Mesendoderm (in vitro differentiated cells): ENCODE measurements at regions not wholly inside any gene's neighbourhood (a gene's known extent, or its start where the extent isn't known, plus 50 kb on each side); places are given as distances from the start of the nearest gene placed in this dataset.
A peak's percentile ranks its signal among the peaks of the same experiment; 100 is the strongest.

ENCODE experiments used
- DNase-seq: peaks from one replicate; pipeline ENCODE4 v3.0.0; 2013
- H2AK5ac ChIP-seq: 2 replicates; pipeline ENCODE4 v1.6.1; 2013; ENCODE audit warnings: low read length, inconsistent platforms
- H2BK120ac ChIP-seq: 2 replicates; pipeline ENCODE4 v1.6.1; 2013; ENCODE audit warnings: low read depth, mild to moderate bottlenecking, low read length, moderate library complexity, mixed read lengths
- H2BK15ac ChIP-seq: replicated peaks from 2 replicates; pipeline ENCODE4 v1.6.1; 2013; ENCODE audit warnings: low read depth, mild to moderate bottlenecking, moderate library complexity
- H2BK5ac ChIP-seq: 2 replicates; pipeline ENCODE4 v1.6.1; 2013; ENCODE audit warnings: low read length, inconsistent platforms
- H3K18ac ChIP-seq: 2 replicates; pipeline ENCODE4 v1.6.1; 2013; ENCODE audit warnings: mild to moderate bottlenecking, low read length, mixed read lengths
- H3K23ac ChIP-seq: one replicate; pipeline ENCODE4 v1.6.1; 2013; ENCODE audit warnings: low read length
- H3K27ac ChIP-seq: 2 replicates; pipeline ENCODE4 v1.5.1; 2013; ENCODE audit warnings: low read depth, mild to moderate bottlenecking, inconsistent platforms, low read length, moderate library complexity
- H3K27me3 ChIP-seq: 2 replicates; pipeline ENCODE4 v1.6.1; 2013; ENCODE audit warnings: low read length, control low read depth, mild to moderate bottlenecking, inconsistent platforms; ENCODE audit not compliant: insufficient read depth, poor library complexity
- H3K36me3 ChIP-seq: 2 replicates; pipeline ENCODE4 v1.6.1; 2013; ENCODE audit warnings: low read length, inconsistent platforms; ENCODE audit not compliant: control insufficient read depth, insufficient read depth
- H3K4ac ChIP-seq: one replicate; pipeline ENCODE4 v1.6.1; 2013; ENCODE audit warnings: low read depth, mild to moderate bottlenecking, low read length, moderate library complexity
- H3K4me1 ChIP-seq: 2 replicates; pipeline ENCODE4 v1.6.1; 2013; ENCODE audit warnings: low read depth, low read length, inconsistent platforms; ENCODE audit not compliant: control insufficient read depth
- H3K4me2 ChIP-seq: 2 replicates; pipeline ENCODE4 v1.6.1; 2013; ENCODE audit warnings: low read length
- H3K4me3 ChIP-seq: 2 replicates; pipeline ENCODE4 v1.5.1; 2013; ENCODE audit warnings: mild to moderate bottlenecking, low read length
- H3K56ac ChIP-seq: one replicate; pipeline ENCODE4 v1.6.1; 2013; ENCODE audit warnings: low read length
- H3K79me1 ChIP-seq: 2 replicates; pipeline ENCODE4 v1.6.1; 2013; ENCODE audit warnings: low read length, inconsistent platforms
- H3K79me2 ChIP-seq: 2 replicates; pipeline ENCODE4 v1.6.1; 2013; ENCODE audit warnings: mild to moderate bottlenecking, low read length; ENCODE audit not compliant: control insufficient read depth, insufficient read depth
- H3K9ac ChIP-seq: 2 replicates; pipeline ENCODE4 v1.6.1; 2013; ENCODE audit warnings: low read length, inconsistent platforms
- H4K5ac ChIP-seq: one replicate; pipeline ENCODE4 v1.6.1; 2013; ENCODE audit warnings: low read length
- H4K8ac ChIP-seq: one replicate; pipeline ENCODE4 v1.6.1; 2013; ENCODE audit warnings: low read depth, mild to moderate bottlenecking, control low read depth, low read length, moderate library complexity
- WGBS: extraction: QIAGEN DNeasy Blood & Tissue Kit; methylation state at CpG from one replicate; pipeline ENCODE4 v1.1.7; 2013; ENCODE audit warnings: low lambda C conversion rate, missing lambda C conversion rate; ENCODE audit not compliant: insufficient coverage; ENCODE audit errors: extremely low coverage; 5-methylcytosine and 5-hydroxymethylcytosine counted together

- Histone ChIP-seq H2BK15ac (no peak overlapping the region), H3K79me1 (no peaks in the 10 kb centered on the region), H3K18ac (no peak overlapping the region), H2BK5ac (no peak overlapping the region), H4K5ac (no peak overlapping the region), H3K4me1 (no peaks in the 10 kb centered on the region), H3K79me2 (no peaks in the 10 kb centered on the region), H2BK120ac (no peak overlapping the region), H3K36me3 (no peaks in the 10 kb centered on the region), H3K27me3 (no peaks in the 10 kb centered on the region), H3K23ac (no peak overlapping the region), H3K4me3 (no peak overlapping the region), H2AK5ac (no peak overlapping the region), H3K27ac (no peak overlapping the region), H4K8ac (no peak overlapping the region), H3K4ac (no peak overlapping the region), H3K4me2 (no peak overlapping the region), H3K56ac (no peak overlapping the region), H3K9ac (no peak overlapping the region)
- WGBS = no CpG with 5 or more reads among the region's 9 CpGs
- DNase-seq = no peak
Measured at GRCh38 chr17:36679815-36680467, 78.6 kb downstream of the MRM1 start.

DNA sequence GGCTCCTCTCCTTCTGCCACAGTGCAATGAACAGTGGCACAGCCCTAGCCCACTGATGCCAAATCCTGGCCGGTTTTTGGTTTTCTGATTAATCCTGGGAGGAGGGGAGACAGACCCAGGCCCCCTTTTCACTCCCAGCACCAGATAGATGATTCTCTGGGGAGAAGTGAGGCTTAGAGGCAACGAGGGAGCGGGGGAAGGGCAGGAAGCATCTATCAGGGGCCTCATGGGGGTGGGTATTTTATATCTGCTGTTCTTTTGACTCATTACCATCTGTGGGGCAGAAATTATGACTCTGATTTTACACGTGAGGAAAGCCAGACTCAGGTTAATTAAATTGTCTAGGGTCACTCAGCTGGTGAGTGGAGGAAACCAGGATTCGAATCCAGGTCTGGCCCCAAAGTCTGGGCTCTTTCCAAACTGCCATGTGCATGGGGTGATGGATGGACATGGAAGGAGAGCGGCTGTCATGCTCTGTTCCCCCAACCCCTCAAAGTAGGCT, 79.4 kb downstream of the MRM1 start:
- Histone ChIP-seq H3K23ac (no peak overlapping the region), H3K4me2 (no peak overlapping the region), H2AK5ac (no peak overlapping the region), H3K18ac (no peak overlapping the region), H3K4me1 (peaks cover under 1% of the 10 kb centered on the region), H2BK5ac (no peak overlapping the region), H4K8ac (no peak overlapping the region), H4K5ac (no peak overlapping the region), H3K4me3 (no peak overlapping the region), H3K4ac (no peak overlapping the region), H2BK120ac (no peak overlapping the region), H3K36me3 (no peaks in the 10 kb centered on the region), H3K56ac (no peak overlapping the region), H3K79me1 (no peaks in the 10 kb centered on the region), H3K79me2 (no peaks in the 10 kb centered on the region), H3K27me3 (no peaks in the 10 kb centered on the region), H3K27ac (no peak overlapping the region), H2BK15ac (no peak overlapping the region), H3K9ac (no peak overlapping the region)
- WGBS = no CpG with 5 or more reads among the region's 6 CpGs
- no peak for DNase-seq

DNA sequence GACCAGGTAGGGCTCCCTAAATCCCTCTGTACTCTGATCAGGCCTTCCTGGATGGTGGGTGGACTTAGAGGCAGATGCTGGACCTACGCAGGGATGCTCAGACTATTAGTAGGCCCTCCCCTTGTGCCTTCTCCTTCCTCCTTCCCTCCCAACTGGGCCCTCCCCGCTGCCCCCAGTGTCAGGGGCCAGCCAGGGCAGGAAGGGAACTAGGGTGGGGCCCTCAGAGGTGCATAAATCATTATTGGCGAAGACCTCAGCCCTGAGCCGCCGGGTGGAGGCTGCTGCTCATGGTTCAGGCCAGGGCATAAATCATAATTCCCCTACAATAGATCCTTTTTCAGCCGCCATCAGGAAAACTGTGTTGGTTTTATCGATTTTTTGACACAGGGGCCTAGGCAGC, 81.4 kb downstream of the MRM1 start:
- H3K9ac ChIP-seq = no peak overlapping the region
- no peaks in the 10 kb centered on the region for H3K27me3 ChIP-seq
- DNase-seq = no peak
- no peak overlapping the region for H2AK5ac ChIP-seq
- H3K4ac ChIP-seq = no peak overlapping the region
- no peaks in the 10 kb centered on the region for H3K79me2 ChIP-seq
- no peak overlapping the region for H3K4me3 ChIP-seq
- no peaks in the 10 kb centered on the region for H3K36me3 ChIP-seq
- no peak overlapping the region for H4K8ac ChIP-seq
- no peak overlapping the region for H2BK15ac ChIP-seq
- no peak overlapping the region for H2BK120ac ChIP-seq
- no peak overlapping the region for H3K18ac ChIP-seq
- no CpG with 5 or more reads among the region's 7 CpGs for WGBS
- H3K79me1 ChIP-seq = no peaks in the 10 kb centered on the region
- H3K27ac ChIP-seq = no peak overlapping the region
- H3K56ac ChIP-seq = no peak overlapping the region
- H2BK5ac ChIP-seq = no peak overlapping the region
- no peak overlapping the region for H3K4me2 ChIP-seq
- H4K5ac ChIP-seq = no peak overlapping the region
- H3K23ac ChIP-seq = no peak overlapping the region
- peaks cover 5% of the 10 kb centered on the region for H3K4me1 ChIP-seq

GRCh38 chr17:36683387-36683786, 82.0 kb downstream of the MRM1 start:
- WGBS = no CpG with 5 or more reads among the region's 5 CpGs
- no peaks in the 10 kb centered on the region for H3K79me1 ChIP-seq
- no peak overlapping the region for H3K9ac ChIP-seq
- no peaks in the 10 kb centered on the region for H3K27me3 ChIP-seq
- H3K4me3 ChIP-seq = no peak overlapping the region
- no peak overlapping the region for H3K27ac ChIP-seq
- no peak overlapping the region for H4K5ac ChIP-seq
- peaks cover 5% of the 10 kb centered on the region for H3K4me1 ChIP-seq
- H2BK15ac ChIP-seq = no peak overlapping the region
- H3K23ac ChIP-seq = no peak overlapping the region
- H3K4ac ChIP-seq = no peak overlapping the region
- peak; percentile 23 for DNase-seq
- no peak overlapping the region for H2BK5ac ChIP-seq
- no peak overlapping the region for H3K56ac ChIP-seq
- no peak overlapping the region for H2AK5ac ChIP-seq
- no peak overlapping the region for H3K18ac ChIP-seq
- H2BK120ac ChIP-seq = no peak overlapping the region
- no peaks in the 10 kb centered on the region for H3K36me3 ChIP-seq
- no peaks in the 10 kb centered on the region for H3K79me2 ChIP-seq
- no peak overlapping the region for H4K8ac ChIP-seq
- no peak overlapping the region for H3K4me2 ChIP-seq

DNA sequence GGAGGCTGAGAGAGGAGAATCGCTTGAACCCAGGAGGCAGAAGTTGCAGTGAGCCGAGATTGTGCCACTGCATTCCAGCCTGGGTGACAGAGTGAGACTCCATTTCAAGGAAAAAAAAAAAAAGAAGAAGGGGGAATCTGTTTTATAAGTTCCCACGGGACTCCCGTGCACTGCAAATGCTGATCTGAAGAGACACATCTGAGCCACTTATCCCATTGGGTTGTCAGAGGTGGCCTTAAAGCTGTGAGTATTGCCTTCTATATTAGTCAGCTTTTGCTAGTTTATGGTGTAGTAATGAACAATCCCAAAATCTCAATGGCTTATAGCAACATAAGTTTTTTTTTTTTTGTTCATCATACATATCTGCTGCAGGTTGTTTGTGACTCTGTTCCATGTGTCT, 82.8 kb downstream of the MRM1 start:
- Histone ChIP-seq H2BK5ac (no peak overlapping the region), H4K8ac (no peak overlapping the region)

GRCh38 chr17:36686123-36686669, 84.8 kb downstream of the MRM1 start:
- H3K4ac ChIP-seq = no peak overlapping the region
- no peak overlapping the region for H3K9ac ChIP-seq
- no peak overlapping the region for H3K4me3 ChIP-seq
- DNase-seq = peak; percentile 13
- no peak overlapping the region for H4K5ac ChIP-seq
- H3K27ac ChIP-seq = no peak overlapping the region
- H3K4me2 ChIP-seq = no peak overlapping the region
- H3K18ac ChIP-seq = no peak overlapping the region
- H3K23ac ChIP-seq = no peak overlapping the region
- no peak overlapping the region for H3K56ac ChIP-seq
- H3K36me3 ChIP-seq = no peaks in the 10 kb centered on the region
- H2BK120ac ChIP-seq = no peak overlapping the region
- H3K27me3 ChIP-seq = no peaks in the 10 kb centered on the region
- no peaks in the 10 kb centered on the region for H3K79me2 ChIP-seq
- no peaks in the 10 kb centered on the region for H3K79me1 ChIP-seq
- H2AK5ac ChIP-seq = no peak overlapping the region
- peaks cover 5% of the 10 kb centered on the region for H3K4me1 ChIP-seq
- H4K8ac ChIP-seq = no peak overlapping the region
- no peak overlapping the region for H2BK15ac ChIP-seq
- no peak overlapping the region for H2BK5ac ChIP-seq
- WGBS = no CpG with 5 or more reads among the region's 15 CpGs

More for the DNA sequence above, 82.8 kb downstream of the MRM1 start:
- Histone ChIP-seq H3K36me3 (no peaks in the 10 kb centered on the region), H4K5ac (no peak overlapping the region), H3K18ac (no peak overlapping the region), H3K4ac (no peak overlapping the region), H3K23ac (no peak overlapping the region), H3K79me1 (no peaks in the 10 kb centered on the region), H2AK5ac (no peak overlapping the region), H3K4me2 (no peak overlapping the region), H3K9ac (no peak overlapping the region), H3K56ac (no peak overlapping the region), H2BK15ac (no peak overlapping the region), H2BK120ac (no peak overlapping the region), H3K79me2 (no peaks in the 10 kb centered on the region), H3K27me3 (no peaks in the 10 kb centered on the region), H3K4me3 (no peak overlapping the region), H3K4me1 (peaks cover 5% of the 10 kb centered on the region), H3K27ac (no peak overlapping the region)
- no peak for DNase-seq
- no CpG with 5 or more reads among the region's 4 CpGs for WGBS
